Esophagus muscularis mucosa (tissue), 4 donors: ENCODE measurements at regions not wholly inside any gene's neighbourhood (a gene's known extent, or its start where the extent isn't known, plus 50 kb on each side); places are given as distances from the start of the nearest gene placed in this dataset.

ENCODE experiments used
- CTCF ChIP-seq, 3 experiments: fragments of 200-600 bp in 2 of 3; fragments of 450-650 bp in 1 of 3; sonication (generic) in 2 of 3; IDR thresholded peaks; one replicate each; pipeline ENCODE4 v1.5.1; 2017 to 2019; ENCODE audit warnings: antibody characterized with exemption in 3 of 3, mild to moderate bottlenecking in 2 of 3, moderate library complexity in 1 of 3
- EP300 ChIP-seq: sonication (generic); formaldehyde crosslinking; IDR thresholded peaks from one replicate; pipeline ENCODE4 v1.6.1; 2017; ENCODE audit warnings: antibody characterized with exemption
- POLR2A ChIP-seq: fragments of 450-650 bp; IDR thresholded peaks from one replicate; pipeline ENCODE4 v1.6.1; 2017; ENCODE audit warnings: antibody characterized with exemption, moderate library complexity, mild to moderate bottlenecking, low read depth
- POLR2AphosphoS5 ChIP-seq, 2 donors: sonication (generic); formaldehyde crosslinking; IDR thresholded peaks; one replicate each; pipeline ENCODE4 v1.6.1; 2017; ENCODE audit warnings: antibody characterized with exemption in 2 of 2

GRCh38 chr6:92072387-92072786 lies 1347.0 kb downstream of the EPHA7 start:
- TF ChIP-seq CTCF (IDR thresholded peaks at IDR 0.05) = no peak
- TF ChIP-seq POLR2AphosphoS5 (IDR thresholded peaks at IDR 0.05) = no peak
- TF ChIP-seq POLR2A = no peak
- no peak for TF ChIP-seq EP300
